Left colon (tissue), 2 donors: ENCODE measurements at regions not wholly inside any gene's neighbourhood (a gene's known extent, or its start where the extent isn't known, plus 50 kb on each side); places are given as distances from the start of the nearest gene placed in this dataset.
"Not testable (repeated sequence)": the region's sequence is repeated elsewhere in the genome, so short reads cannot be mapped to it uniquely, and the experiment has no call there.

Experiments
- ATAC-seq: fragments of 200-7000 bp; cut with Tn5 transposase; one replicate; pipeline ENCODE4 v1.9.1; 2020; ENCODE audit warnings: mild to moderate bottlenecking, moderate library complexity
- DNase-seq, 2 donors: peaks; one replicate each; pipeline ENCODE4 v3.0.0-alpha.2; 2020
- intact Hi-C, 2 donors: fragments of 100-400 bp; cut with DNase I in 1 of 2; cut with micrococcal nuclease in 1 of 2; formaldehyde crosslinking; loops; one replicate each; pipeline versions ENCODE4 v1.11.2 to v1.14.0; 2022; cut with DNase I, micrococcal nuclease
- donor health status: DM: no; HTN: no; CAD: no.
- donor health status: DM: yes; HTN: yes; CAD: no.

DNA sequence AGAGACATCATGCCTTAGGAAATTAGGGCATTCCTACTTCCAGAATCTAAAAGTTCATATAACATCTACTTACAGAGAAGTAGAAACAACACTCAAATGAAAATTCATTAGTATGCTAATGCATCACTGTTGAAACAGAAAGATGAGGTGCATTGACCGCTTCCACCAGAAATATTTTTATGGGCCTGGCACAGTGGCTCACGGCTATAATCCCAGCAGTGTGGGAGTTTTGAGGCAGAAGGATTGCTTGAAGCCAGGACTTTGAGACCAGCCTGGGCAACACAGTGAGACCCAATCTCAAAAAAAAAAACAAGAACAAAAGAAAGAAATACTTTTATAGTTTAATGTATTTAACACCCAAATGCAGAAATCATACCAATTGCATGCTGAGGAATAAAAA, 220.9 kb downstream of the SKIDA1 start:
- intact Hi-C loops: no loop called here
- DNase-seq: no peak
- ATAC-seq: no peak

DNA sequence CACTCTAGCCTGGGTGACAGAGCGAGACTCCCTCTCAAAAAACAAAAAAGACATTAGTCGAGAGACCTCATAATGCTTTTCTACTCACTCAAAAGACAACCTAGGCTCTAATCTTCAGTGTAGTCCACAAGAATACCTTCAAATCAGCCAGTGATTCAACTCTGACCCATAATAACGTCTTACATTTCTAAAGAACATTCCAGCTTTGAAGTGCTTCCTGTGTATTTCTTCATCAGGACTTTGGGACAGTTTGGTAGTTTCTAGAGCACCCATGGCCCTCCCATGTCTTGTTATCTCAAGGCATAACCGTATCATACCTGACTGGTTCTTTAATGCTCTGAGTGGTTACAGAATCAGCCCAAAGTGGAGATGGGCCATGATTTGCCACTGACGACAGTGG, 221.3 kb downstream of the SKIDA1 start:
- ATAC-seq: no peak
- intact Hi-C loops: no loop called here
- no peak for DNase-seq

DNA sequence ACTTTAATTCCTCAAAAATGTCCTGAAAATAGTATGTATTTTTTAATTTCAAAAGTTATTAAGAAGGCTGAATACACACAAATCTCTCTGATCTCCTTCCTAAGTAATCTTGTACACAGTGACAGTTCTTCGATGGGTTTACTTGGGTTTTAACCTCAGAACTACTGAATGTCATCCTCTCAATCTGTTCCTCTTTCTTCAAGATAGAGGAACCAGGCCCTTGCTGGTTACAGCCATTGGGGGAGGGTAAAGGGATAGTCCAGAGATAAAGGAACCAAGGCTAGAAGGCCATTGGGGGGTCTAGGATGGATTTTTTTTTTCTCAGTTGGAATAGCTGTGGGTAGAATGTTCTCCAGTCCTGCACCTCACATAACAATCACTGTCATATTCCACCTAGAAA, 224.9 kb downstream of the SKIDA1 start:
- ATAC-seq: no peak
- intact Hi-C loops: no loop called here
- DNase-seq: no peak

DNA sequence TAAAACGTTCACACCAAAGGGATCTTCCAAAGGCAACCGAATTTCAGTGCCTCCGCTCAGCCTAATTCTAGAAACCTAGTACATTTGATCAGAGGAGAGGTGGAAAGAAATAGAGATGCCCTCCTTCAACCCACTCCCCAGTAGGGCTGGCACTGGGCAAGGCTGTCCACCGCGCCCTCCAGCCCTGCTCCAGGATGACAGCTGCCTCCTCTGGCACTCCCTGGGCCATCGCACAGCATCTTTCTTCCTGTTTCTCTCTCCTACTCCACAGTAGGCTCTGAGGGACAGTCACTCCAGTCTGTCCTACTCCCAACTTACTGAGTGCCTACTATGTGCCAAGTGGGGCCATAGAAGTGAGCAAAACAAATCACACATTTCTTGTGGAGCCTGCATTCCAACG, 226.2 kb downstream of the SKIDA1 start:
- no peak for ATAC-seq
- no peak for DNase-seq
- intact Hi-C loops: no loop called here

DNA sequence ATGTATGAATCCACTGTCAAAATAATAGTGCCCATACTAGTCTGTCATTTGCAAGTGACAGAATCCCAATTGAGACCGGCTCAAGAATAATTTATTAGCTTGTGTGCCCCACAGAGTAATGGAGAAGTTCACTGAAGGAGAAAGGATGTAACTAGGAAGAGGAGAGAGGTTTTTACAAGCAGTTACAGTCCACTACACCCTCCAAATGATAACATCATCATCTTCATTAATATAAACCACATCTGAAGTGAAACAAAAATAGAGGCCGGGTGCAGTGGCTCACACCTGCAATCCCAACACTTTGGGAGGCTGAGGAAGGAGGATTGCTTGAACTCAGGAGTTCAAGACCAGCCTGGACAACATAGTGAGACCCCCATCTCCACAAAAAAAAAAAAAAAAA, 226.8 kb downstream of the SKIDA1 start:
- ATAC-seq: no peak
- intact Hi-C loops: no loop called here

DNA sequence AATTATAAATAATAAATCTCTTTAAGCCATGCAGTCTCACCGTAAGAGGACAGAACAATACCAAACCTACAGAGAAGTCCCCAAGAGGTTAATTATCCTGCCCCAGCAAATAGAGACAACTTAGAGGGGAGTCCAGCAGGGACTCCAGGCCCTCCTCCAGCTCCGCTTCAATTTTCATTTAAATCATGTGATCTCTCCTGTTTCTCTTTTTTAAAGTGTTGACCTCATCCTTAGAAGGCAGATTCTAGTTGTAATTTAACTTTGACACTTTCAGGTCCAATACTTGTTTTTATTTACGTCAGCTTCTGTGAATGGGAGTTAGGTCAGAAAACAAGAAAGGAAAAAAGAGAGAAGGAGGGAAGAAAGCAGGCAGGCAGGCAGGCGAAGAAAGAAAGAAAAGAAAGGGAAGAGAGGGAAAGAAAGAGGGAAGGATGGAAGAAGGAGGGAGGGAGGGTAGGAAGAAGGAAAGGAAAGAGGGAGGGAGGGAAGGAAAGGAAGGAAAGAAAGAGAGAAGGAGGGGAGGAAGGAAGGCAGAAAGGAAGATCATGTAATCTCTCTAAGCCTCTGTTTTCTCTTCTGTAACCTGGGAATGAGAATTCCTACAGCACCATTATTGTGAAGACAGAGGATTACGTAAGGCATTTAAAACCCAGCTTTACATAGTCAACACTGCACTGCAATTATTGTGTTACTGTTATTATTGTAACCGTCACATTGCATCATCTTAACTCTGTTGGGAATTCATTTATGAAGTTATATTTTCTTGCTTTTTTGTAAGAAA, 227.7 kb downstream of the SKIDA1 start:
- DNase-seq (no peak), ATAC-seq (no peak)
- intact Hi-C loops: no loop called here

More for the DNA sequence above, 226.8 kb downstream of the SKIDA1 start:
- no peak for DNase-seq

DNA sequence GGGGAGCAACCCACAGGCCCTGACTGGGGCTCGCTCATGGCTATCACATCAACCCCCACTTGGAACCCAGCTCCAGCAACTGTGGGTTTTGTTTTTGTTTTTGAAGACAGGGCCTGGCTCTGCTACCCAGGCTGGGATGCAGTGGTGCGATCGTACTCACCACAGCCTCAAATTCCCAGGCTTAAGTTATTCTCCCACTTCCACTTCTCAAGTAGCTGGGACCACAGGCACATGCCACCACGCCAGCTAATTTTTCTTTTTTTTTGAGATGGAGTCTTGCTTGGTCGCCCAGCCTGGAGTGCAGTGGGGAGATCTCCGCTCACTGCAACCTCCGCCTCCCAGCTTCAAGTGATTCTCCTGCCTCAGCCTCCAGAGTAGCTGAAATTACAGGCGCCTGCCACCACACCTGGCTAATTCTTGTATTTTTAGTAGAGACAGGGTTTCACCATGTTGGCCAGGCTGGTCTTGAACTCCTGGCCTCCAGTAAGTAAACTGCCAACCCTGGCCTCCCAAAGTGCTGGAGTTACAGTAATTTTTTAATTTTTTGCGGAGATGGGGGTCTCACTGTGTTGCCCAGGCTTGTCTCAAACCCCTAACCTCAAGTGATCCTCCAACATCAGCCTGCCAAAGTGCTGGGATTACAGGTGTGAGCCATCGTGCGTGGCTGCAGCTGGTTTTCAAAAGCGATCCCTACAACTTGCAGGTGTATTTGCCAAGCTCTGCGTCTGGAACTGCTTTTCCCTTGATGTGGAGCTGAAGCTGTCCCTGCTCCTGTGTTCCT, 228.7 kb downstream of the SKIDA1 start:
- intact Hi-C loops: no loop called here
- ATAC-seq (no peak), DNase-seq (no peak)

DNA sequence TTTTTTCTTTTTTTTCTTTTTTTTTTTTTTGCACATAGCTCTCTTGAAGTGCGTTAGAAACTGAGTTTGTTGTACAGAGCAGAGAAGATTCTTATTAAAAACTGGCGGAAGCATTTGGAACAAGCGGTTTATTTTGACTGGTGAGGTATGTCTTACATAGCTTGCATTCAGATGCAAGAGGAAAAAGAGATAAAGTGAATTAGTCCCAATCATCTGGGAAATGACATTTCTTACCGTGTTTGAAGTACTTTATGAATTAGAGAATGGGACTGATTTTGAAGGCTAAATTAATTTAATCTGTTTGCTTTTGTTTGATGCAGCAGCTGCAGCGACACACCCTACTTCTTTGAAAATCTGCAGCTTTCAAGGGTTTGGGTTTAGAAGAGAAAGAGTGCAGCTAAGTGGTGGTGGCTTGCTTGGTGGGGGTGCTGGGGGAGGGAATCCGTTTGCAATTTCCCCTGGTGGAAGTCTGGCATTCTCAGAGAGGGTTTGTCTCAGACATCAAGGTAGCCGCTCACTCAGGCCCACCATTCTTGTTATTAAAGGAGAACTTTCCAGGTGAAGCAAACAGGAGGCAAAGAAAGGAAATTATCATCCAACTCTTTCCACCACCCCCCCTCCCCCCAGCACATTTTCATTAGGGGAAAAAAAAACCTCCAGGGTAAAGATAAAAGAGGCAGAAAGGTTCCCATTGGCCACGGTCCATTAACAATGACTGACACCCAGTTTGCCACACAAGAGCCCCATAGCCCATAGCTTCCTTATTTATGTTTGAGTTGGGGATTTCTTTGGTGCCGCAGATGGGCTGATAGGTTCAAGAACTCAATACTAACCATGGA, 231.7 kb downstream of the SKIDA1 start:
- DNase-seq: no peak
- intact Hi-C loops: no loop called here
- ATAC-seq: no peak

DNA sequence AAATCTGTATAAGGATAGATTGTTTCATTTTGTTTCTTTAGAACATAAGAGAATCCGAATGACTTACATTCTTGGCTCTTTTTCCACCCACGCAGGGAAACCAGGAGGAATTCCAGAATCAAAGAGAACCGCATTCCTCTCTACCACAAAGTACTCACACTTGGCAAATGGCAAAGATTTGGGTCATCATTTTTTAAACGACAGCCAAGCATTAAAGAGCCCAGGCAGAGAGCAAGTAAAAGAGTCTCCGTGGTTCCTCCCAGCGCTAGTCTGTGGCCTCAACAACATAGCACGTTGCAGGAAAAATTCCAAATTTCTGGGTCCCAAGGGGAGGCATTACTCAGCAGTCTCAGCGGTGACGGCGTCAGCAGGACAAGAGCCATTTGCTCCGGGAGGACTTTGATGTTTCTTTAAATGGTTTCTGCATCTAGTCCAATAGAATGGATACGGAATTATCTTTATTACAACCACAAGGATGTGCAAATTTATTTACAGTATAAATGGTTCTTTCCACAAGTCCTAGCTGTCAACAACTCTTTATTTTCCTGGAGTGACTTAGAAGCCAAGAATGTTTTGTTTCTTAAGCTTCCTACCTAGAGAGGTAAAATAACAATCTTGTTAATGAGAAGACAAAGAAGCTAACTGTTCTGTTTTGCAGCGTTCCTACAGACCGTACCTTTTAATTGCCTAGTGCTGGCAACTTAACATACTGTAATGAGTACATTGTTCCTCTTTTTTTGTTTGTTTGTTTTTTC, 232.5 kb downstream of the SKIDA1 start:
- ATAC-seq (no peak), DNase-seq (peak in 1 of 2 donors; percentile 8)
- intact Hi-C loops: no loop called here

DNA sequence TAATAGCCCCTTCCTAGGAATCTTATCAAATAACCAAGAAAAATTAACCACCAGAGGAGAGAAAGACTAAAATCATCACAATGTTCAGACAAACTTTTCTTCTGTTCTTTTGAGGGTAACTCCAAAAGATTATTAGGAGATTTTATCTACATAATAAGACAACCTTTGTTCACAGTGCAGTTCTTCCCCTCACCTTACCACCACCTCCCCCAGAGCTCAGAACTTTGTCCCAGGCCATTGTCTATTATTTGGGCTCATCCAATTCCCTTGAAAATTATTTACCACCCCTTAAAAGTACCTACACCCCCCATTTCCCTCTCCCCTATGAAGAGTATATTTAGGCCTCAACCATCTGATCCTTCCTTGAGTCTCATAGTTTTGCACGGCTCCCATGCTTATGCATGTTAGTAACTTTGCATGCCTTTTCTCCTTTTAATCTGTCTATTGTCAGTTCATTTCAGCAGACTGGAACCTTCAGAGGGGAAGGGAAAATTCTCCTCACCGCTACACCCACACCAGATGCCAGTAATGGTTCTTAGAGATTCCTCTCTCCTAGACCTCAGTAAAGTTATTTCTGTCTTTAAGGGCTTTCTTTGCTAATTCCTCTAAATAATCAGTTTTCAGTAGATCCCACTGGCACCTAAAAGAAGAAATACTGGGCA, 234.9 kb downstream of the SKIDA1 start:
- intact Hi-C loops: no loop called here
- ATAC-seq: no peak
- no peak for DNase-seq

DNA sequence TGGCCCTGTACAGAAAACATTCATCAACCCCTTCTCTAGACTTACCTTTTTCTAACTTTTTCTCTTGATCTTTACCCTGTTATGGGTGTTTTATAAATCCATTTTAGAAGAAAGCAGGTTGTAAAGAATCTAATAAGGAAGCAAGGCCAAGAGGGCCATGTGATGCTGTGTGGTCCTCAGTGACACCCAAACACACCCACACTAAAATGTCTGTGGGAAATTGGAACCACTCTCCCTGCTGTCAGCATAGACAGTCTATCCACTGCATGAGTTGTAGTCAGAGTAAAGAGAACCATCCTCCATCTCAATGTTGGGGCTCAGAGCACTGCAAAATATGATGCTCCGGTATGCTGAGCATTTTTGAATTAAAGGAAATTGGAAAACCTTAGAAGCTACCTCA, 235.5 kb downstream of the SKIDA1 start:
- intact Hi-C loops: loop anchor here in 1 of 2 donors (10.0 kb wide), 1 partner anchor 195 kb away; no protein-coding TSS in a partner anchor
- DNase-seq (no peak), ATAC-seq (no peak)

DNA sequence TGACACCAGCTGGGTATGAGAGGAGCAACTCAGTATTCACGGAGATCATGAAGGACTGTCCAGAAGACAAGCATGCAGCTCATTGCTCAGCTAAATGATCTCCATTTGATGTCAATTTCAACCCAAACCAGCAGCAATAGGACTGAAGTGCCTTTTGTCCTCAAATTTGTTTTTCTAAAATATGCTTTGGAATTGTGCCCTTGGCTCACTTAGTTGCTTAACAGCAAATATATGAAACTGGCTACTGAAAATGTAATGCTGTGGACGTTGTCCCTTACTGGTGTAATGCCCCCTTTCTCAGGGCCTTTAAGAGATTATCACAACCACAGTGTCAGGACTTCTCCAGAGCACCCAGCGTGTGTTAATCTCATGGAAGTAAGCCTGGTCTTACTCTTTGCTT, 236.2 kb downstream of the SKIDA1 start:
- ATAC-seq (no peak), DNase-seq (no peak)
- intact Hi-C loops: loop anchor here in 1 of 2 donors (10.0 kb wide), 1 partner anchor 196 kb away; no protein-coding TSS in a partner anchor

DNA sequence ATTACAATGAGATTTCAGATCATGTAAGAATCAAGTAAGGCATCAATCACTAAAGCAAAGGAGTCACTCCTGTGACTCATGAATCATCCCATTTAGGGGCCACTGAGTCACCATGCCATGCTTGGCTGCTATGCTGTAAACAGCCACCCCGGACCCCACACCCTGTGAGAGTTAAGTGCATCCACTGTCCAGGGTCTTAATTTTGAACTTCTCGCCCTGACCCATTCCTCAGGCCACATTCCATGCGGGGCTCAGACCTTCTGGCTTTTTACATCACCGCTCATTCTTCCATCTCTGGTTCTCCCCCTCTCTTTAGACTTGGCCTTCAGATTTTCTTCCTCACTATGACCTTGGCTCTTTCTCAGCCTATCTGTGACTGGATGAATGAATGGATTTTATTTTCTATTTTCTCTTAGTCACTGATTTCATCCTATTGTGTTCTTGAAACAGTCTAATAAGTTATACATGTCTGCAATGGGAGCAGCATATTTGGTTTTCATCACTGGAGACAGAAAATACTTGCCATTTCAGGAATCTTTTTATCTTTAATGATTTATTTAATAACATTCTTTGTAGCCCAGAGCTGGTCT, 239.6 kb downstream of the SKIDA1 start:
- intact Hi-C loops: loop anchor here in 1 of 2 donors (10.0 kb wide), 1 partner anchor 199 kb away; no protein-coding TSS in a partner anchor
- DNase-seq: no peak
- no peak for ATAC-seq

DNA sequence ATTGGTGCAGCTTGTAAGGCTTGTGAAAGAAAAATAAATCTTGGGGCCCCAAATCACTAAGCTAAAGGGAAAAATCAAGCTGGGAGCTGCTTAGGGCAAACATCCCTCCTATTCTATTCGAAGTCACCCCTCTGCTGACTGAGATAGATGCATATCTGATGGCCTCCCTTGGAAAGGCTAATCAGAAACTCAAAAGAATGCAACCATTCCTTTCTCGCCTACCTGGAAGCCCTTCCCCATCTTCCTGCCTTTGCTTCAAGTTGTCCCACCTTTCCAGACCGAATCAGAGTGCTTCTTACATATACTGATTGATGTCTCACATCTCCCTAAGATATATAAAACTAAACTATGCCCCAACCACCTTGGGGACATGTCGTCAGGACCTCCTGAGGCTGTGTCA, 240.3 kb downstream of the SKIDA1 start:
- ATAC-seq (no peak), DNase-seq (no peak)
- intact Hi-C loops: loop anchor here in 1 of 2 donors (10.0 kb wide), 1 partner anchor 200 kb away; no protein-coding TSS in a partner anchor

DNA sequence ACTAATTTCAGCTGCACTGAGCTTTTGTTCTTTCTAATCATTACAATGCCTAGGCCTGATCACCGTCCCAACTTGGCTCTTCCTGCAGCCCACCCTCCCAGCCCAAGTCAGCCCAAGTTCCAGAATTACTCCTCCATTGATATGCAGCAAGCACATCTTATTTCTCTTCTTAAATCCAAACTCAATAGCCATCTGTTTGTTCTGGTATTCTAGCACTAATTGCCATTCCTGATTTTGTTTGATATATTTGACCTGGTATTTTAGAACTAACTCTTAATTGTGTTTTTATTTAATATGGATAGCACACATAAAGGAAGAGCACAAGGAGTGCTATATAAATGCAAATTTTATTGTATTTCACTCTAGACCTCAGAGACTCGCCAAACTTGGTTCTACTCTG, 241.2 kb downstream of the SKIDA1 start:
- intact Hi-C loops: loop anchor here in 1 of 2 donors (10.0 kb wide), 1 partner anchor 200 kb away; no protein-coding TSS in a partner anchor
- DNase-seq (no peak), ATAC-seq (no peak)

DNA sequence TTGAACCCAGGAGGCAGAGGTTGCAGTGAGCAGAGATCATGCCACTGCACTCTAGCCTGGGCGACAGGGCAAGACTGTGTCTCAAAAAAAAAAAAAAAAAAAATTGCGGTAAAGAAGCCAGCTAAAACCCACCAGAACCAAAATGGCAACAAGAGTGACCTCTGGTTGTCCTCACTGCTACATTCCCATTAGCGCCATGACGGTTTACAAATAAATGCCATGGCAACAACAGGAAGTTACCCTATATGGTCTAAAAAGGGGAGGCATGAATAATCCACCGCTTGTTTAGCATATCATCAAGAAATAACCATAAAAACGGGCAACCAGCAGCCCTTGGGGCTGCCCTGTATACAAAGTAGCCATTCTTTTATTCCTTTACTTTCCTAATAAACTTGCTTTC, 242.4 kb downstream of the SKIDA1 start:
- ATAC-seq, DNase-seq: not testable (repeated sequence)
- intact Hi-C loops: loop anchor here in 1 of 2 donors (10.0 kb wide), 1 partner anchor 202 kb away; no protein-coding TSS in a partner anchor

DNA sequence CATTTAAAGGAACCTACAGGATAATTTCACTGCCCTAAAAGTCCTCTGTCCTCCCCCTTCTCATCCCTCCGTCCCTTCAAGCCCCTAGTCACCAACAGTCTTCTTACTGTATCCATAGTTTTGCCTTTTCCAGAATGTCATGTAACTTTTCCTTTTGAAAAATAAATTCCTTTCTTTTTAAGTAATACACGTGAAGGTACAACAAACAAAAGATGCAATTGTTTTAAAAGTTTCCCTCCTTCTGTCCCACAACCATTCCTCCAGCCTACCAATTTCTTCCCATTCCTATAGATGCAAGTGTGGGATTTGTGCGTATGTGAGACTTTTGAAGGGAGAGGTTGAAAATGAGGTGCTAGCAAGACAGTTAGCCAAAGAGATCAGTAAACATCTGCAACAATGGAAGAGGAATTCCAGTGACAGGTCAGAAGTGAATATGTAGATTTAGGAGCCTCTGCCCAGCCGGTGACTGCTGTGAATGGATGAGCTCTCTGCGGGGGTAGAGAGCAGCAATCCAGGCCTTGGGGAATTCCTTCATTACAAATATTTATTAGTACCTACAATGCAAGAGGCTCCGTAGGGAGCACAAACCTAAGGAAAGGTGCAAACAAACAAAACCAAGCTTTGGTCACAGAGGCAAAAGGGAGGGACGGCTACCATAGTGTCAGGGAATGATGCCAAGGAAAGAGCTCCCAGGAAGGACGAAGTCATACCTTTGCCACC, 243.6 kb downstream of the SKIDA1 start:
- intact Hi-C loops: loop anchor here in 1 of 2 donors (10.0 kb wide), 1 partner anchor 203 kb away; no protein-coding TSS in a partner anchor
- DNase-seq: no peak
- ATAC-seq: no peak
